Transverse colon (tissue), 4 donors: ENCODE measurements at regions not wholly inside any gene's neighbourhood (a gene's known extent, or its start where the extent isn't known, plus 50 kb on each side); places are given as distances from the start of the nearest gene placed in this dataset.

Experiments used
- CTCF ChIP-seq, 5 experiments: fragments of 200-600 bp in 3 of 5; fragments of 450-650 bp in 2 of 5; sonication (generic) in 3 of 5; IDR thresholded peaks; 1 replicate in 2 of 5; 2 replicates in 3 of 5; pipeline ENCODE4 v1.5.1; 2016 to 2017; ENCODE audit warnings: antibody characterized with exemption in 5 of 5, inconsistent platforms in 3 of 5, mild to moderate bottlenecking in 2 of 5, moderate library complexity in 1 of 5
- EP300 ChIP-seq: sonication (generic); formaldehyde crosslinking; IDR thresholded peaks from one replicate; pipeline ENCODE4 v1.6.1; 2017; ENCODE audit warnings: antibody characterized with exemption, low read depth
- POLR2AphosphoS5 ChIP-seq, 3 donors: sonication (generic); formaldehyde crosslinking; IDR thresholded peaks; one replicate each; pipeline ENCODE4 v1.6.1; 2016; ENCODE audit warnings: antibody characterized with exemption in 3 of 3

GRCh38 chr4:189232274-189232673 is 708.4 kb upstream of the FRG1 start:
- TF ChIP-seq CTCF (IDR thresholded peaks at IDR 0.05) (no peak), POLR2AphosphoS5 (IDR thresholded peaks at IDR 0.05) (no peak), EP300 (no peak)
